ENCODE measurements at regions not wholly inside any gene's neighbourhood (a gene's known extent, or its start where the extent isn't known, plus 50 kb on each side); places are given as distances from the start of the nearest gene placed in this dataset.
"Not testable (repeated sequence)": the region's sequence is repeated elsewhere in the genome, so short reads cannot be mapped to it uniquely, and the experiment has no call there.

GRCh38 chr5:98318386-98318785 is 455.1 kb upstream of the RGMB start:
- Mint-ChIP-seq H3K36me3 (ENCODE audit: low read depth) (no peaks in the 10 kb centered on the region), H3K4me1 (peaks cover 18% of the 10 kb centered on the region), H3K4me3 (no peak overlapping the region), H3K27ac (no peak overlapping the region), H3K9me3 (no peaks in the 10 kb centered on the region), H3K27me3 (ENCODE audit: low read depth) (peaks cover 4% of the 10 kb centered on the region)
- TF ChIP-seq, protein P1, sequence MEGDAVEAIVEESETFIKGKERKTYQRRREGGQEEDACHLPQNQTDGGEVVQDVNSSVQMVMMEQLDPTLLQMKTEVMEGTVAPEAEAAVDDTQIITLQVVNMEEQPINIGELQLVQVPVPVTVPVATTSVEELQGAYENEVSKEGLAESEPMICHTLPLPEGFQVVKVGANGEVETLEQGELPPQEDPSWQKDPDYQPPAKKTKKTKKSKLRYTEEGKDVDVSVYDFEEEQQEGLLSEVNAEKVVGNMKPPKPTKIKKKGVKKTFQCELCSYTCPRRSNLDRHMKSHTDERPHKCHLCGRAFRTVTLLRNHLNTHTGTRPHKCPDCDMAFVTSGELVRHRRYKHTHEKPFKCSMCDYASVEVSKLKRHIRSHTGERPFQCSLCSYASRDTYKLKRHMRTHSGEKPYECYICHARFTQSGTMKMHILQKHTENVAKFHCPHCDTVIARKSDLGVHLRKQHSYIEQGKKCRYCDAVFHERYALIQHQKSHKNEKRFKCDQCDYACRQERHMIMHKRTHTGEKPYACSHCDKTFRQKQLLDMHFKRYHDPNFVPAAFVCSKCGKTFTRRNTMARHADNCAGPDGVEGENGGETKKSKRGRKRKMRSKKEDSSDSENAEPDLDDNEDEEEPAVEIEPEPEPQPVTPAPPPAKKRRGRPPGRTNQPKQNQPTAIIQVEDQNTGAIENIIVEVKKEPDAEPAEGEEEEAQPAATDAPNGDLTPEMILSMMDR (IDR thresholded peaks at IDR 0.05; ENCODE audit: unreplicated experiment in 3 of 3), result no peak

DNA sequence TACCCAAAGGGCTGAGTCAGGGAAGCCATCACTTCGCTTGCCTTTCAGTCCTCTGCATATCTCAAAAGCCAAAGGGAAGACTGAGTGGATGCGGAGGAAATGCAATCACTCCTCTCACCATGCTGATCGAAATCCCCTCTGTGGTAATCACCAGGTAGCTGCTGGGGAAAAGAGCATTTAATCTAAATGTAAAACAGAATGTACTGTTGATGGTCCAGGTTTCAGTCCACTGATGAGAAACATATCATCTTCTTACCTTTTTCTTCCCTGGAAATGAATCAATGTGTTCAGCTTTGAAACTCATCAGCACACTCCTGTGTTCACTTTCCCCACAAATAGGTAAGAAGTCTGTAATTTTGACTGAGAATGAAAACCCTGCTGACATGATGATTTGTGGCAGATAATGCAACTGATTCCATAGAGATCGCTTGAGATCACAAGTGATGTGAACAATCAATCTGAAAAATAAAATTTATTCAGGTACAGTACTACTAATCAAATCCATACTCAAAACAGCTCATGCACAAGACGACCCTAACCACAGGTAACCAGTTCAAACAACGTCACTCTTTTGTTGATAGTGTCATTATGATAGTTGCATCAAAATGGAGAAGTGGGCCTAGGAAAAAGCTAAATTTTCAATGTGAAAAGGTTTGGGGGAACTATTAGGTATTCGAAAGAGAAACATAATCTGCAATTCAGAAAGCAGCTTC is 454.0 kb upstream of the RGMB start:
- Mint-ChIP-seq H3K27ac (no peak overlapping the region), H3K27me3 (ENCODE audit: low read depth) (peaks cover 4% of the 10 kb centered on the region), H3K36me3 (ENCODE audit: low read depth) (no peaks in the 10 kb centered on the region), H3K4me3 (no peak overlapping the region), H3K4me1 (peaks cover 12% of the 10 kb centered on the region), H3K9me3 (no peaks in the 10 kb centered on the region)
- TF ChIP-seq, protein P1 (IDR thresholded peaks at IDR 0.05; ENCODE audit: unreplicated experiment in 3 of 3), result no peak

DNA sequence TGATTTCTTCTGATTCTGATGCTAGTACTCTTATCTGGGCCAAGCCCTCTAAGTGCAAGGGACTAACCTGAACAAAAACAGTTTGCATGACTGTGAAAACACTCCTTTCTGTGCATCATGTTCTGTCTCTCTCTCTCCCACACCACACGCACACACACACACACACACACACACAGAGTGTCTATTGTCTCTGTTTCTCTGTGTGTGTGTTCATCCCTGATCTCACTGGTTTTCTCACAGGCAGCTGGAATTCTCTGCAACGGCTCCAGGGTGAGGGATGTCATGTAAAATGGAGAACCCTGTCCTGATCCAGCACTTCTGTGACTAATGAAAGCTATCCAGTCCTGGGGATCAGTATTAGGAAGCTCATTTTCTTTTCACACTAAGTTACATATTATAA is 453.1 kb upstream of the RGMB start:
- no peak overlapping the region for H3K27ac Mint-ChIP-seq
- H3K9me3 Mint-ChIP-seq, result no peaks in the 10 kb centered on the region
- no peak overlapping the region for H3K4me3 Mint-ChIP-seq
- H3K36me3 Mint-ChIP-seq (ENCODE audit: low read depth), result no peaks in the 10 kb centered on the region
- peaks cover 10% of the 10 kb centered on the region for H3K4me1 Mint-ChIP-seq
- H3K27me3 Mint-ChIP-seq (ENCODE audit: low read depth), result peaks cover 4% of the 10 kb centered on the region
- TF ChIP-seq, protein P1 (IDR thresholded peaks at IDR 0.05; ENCODE audit: unreplicated experiment in 3 of 3), result no peak

- TF ChIP-seq, protein P1 (IDR thresholded peaks at IDR 0.05; ENCODE audit: unreplicated experiment in 3 of 3), result no peak
- Mint-ChIP-seq H3K36me3 (ENCODE audit: low read depth) (no peaks in the 10 kb centered on the region), H3K27me3 (ENCODE audit: low read depth) (peaks cover 4% of the 10 kb centered on the region), H3K4me1 (peaks cover 10% of the 10 kb centered on the region), H3K27ac (no peak overlapping the region), H3K9me3 (no peaks in the 10 kb centered on the region), H3K4me3 (no peak overlapping the region)
Observed at GRCh38 chr5:98321361-98321760, 452.1 kb upstream of the RGMB start.

DNA sequence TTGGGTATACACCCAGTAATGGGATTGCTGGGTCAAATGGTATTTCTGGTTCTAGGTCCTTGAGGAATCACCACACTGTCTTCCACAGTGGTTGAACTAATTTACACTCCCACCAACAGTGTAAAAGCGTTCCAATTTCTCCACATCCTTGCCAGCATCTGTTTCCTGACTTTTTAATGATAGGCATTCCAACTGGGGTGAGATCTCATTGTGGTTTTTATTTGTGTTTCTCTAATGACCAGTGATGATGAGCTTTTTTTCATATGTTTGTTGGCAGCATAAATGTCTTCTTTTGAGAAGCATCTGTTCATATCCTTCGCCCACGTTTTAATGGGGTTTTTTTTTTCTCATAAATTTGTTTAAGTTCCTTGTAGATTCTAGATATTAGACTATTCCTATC is 448.3 kb upstream of the RGMB start:
- not testable (repeated sequence) for H3K4me3 Mint-ChIP-seq; H3K27ac Mint-ChIP-seq; H3K4me1 Mint-ChIP-seq; H3K9me3 Mint-ChIP-seq; H3K27me3 Mint-ChIP-seq (ENCODE audit: low read depth); H3K36me3 Mint-ChIP-seq (ENCODE audit: low read depth)

DNA sequence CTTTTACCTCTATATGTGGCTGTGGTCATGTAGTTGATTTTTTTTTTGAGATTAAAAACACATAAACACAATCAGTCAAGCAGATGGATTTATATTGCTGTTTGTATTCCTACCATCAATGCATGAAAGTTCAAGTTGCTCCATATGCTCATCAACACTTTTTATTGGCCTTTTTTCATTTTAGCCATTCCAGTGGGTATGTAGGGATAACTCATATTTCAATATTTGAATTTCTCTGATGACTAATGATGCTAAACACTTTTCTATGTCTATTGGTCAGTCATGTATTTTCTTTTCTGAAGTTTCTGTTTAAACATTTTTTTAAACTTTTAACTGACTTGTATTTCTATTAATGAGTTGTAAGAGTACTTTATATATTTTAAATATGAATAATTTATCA is 445.4 kb upstream of the RGMB start:
- Mint-ChIP-seq H3K4me1 (no peaks in the 10 kb centered on the region), H3K36me3 (ENCODE audit: low read depth) (no peaks in the 10 kb centered on the region), H3K4me3 (no peak overlapping the region), H3K9me3 (peaks cover 3% of the 10 kb centered on the region), H3K27me3 (ENCODE audit: low read depth) (no peaks in the 10 kb centered on the region), H3K27ac (no peak overlapping the region)
- TF ChIP-seq, protein P1 (IDR thresholded peaks at IDR 0.05; ENCODE audit: unreplicated experiment in 3 of 3), result no peak
